Hepatocyte (in vitro differentiated cells): ENCODE measurements at regions not wholly inside any gene's neighbourhood (a gene's known extent, or its start where the extent isn't known, plus 50 kb on each side); places are given as distances from the start of the nearest gene placed in this dataset.

Source experiments
- CTCF ChIP-seq: fragments of 200-600 bp; sonication (generic); IDR thresholded peaks from 2 replicates; pipeline ENCODE4 v1.5.1; 2016; ENCODE audit warnings: antibody characterized with exemption, mild to moderate bottlenecking; ENCODE audit not compliant: poor library complexity
- EZH2 ChIP-seq: fragments of 200-600 bp; sonication (generic); IDR thresholded peaks from 2 replicates; pipeline ENCODE4 v1.6.1; 2016; ENCODE audit warnings: antibody characterized with exemption, mild to moderate bottlenecking, borderline replicate concordance

DNA sequence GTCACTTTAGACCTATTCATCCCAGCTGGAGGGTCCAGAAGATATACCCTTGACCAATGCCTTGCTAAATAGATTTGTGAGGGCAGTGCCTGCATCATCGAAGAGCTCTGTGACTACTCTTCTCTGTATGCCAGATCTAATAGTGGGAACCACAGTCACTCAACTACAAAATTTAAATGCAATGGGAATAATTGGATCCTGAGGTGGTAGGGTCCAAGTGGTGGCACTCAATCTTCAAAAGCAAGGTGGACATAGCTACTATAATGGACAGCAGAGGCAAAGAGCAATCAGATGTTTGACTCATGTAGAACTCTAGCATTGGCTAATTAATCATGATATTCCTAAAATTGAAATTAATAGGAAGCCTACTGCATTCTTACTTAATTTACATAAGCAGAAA lies 554.3 kb upstream of the GRM3 start:
- TF ChIP-seq CTCF (no peak), EZH2 (no peak)
